SK-N-MC (cell line): ENCODE measurements at regions not wholly inside any gene's neighbourhood (a gene's known extent, or its start where the extent isn't known, plus 50 kb on each side); places are given as distances from the start of the nearest gene placed in this dataset.

Source experiments
- DNase-seq: peaks from one replicate; pipeline ENCODE4 v3.0.0-alpha.2; 2011; ENCODE audit warnings: low read depth, low spot score
- H3K27ac ChIP-seq: fragments of 200-600 bp; sonication (generic); 2 replicates; pipeline ENCODE4 v1.5.1; 2016; ENCODE audit warnings: mixed run types
- H3K36me3 ChIP-seq: fragments of 200-600 bp; sonication (generic); 2 replicates; pipeline ENCODE4 v1.6.1; 2017; ENCODE audit warnings: antibody characterized with exemption, low read length, mixed read lengths; ENCODE audit not compliant: insufficient read depth
- H3K4me3 ChIP-seq: fragments of 200-600 bp; sonication (generic); 2 replicates; pipeline ENCODE4 v1.5.1; 2016
- H3K9ac ChIP-seq: fragments of 200-600 bp; sonication (generic); 2 replicates; pipeline ENCODE4 v1.8.0; 2017; ENCODE audit warnings: mixed run types, mixed read lengths; ENCODE audit not compliant: insufficient read length
- H3K9me3 ChIP-seq: fragments of 200-600 bp; sonication (generic); 2 replicates; pipeline ENCODE4 v1.6.1; 2017; ENCODE audit warnings: low read depth, mild to moderate bottlenecking, antibody characterized with exemption, low read length, moderate library complexity, mixed read lengths
- EZH2 ChIP-seq: fragments of 200-600 bp; sonication (generic); IDR thresholded peaks from one replicate; pipeline ENCODE4 v1.6.1; 2017; ENCODE audit warnings: antibody characterized with exemption
- FOXP2 ChIP-seq: optimal IDR thresholded peaks from 2 replicates; pipeline ENCODE3; 2011; ENCODE audit warnings: mild to moderate bottlenecking, moderate library complexity; ENCODE audit not compliant: insufficient read depth; ENCODE audit errors: extremely low read length, control extremely low read depth
- POLR2AphosphoS5 ChIP-seq: IDR thresholded peaks from 2 replicates; pipeline ENCODE4 v1.6.1; 2012; ENCODE audit warnings: mild to moderate bottlenecking, low read depth, low read length, borderline replicate concordance

- DNase-seq, result no peak
- TF ChIP-seq FOXP2 (no peak), POLR2AphosphoS5 (no peak), EZH2 (no peak)
- Histone ChIP-seq H3K4me3 (no peak overlapping the region), H3K27ac (no peak overlapping the region), H3K9me3 (no peaks in the 10 kb centered on the region), H3K36me3 (no peaks in the 10 kb centered on the region), H3K9ac (no peak overlapping the region)
These were observed 158.4 kb downstream of the RNF152 start for GRCh38 chr18:61734396-61734795.

GRCh38 chr18:61732854-61733253 lies 160.0 kb downstream of the RNF152 start:
- no peak overlapping the region for H3K27ac ChIP-seq
- DNase-seq, result no peak
- H3K9ac ChIP-seq, result no peak overlapping the region
- TF ChIP-seq POLR2AphosphoS5 (no peak), FOXP2 (no peak), EZH2 (no peak)
- no peaks in the 10 kb centered on the region for H3K36me3 ChIP-seq
- no peaks in the 10 kb centered on the region for H3K9me3 ChIP-seq
- no peak overlapping the region for H3K4me3 ChIP-seq

GRCh38 chr18:61731693-61732376 lies 161.0 kb downstream of the RNF152 start:
- no peaks in the 10 kb centered on the region for H3K9me3 ChIP-seq
- no peak for TF ChIP-seq POLR2AphosphoS5
- TF ChIP-seq EZH2, result no peak
- no peak for TF ChIP-seq FOXP2
- no peak overlapping the region for H3K4me3 ChIP-seq
- no peak overlapping the region for H3K27ac ChIP-seq
- H3K36me3 ChIP-seq, result no peaks in the 10 kb centered on the region
- no peak overlapping the region for H3K9ac ChIP-seq
- DNase-seq, result no peak

- no peak for DNase-seq
- TF ChIP-seq FOXP2, result no peak
- TF ChIP-seq EZH2, result no peak
- TF ChIP-seq POLR2AphosphoS5, result no peak
- Histone ChIP-seq H3K4me3 (no peak overlapping the region), H3K27ac (no peak overlapping the region), H3K9ac (no peak overlapping the region), H3K36me3 (no peaks in the 10 kb centered on the region), H3K9me3 (no peaks in the 10 kb centered on the region)
These were observed 161.6 kb downstream of the RNF152 start for GRCh38 chr18:61731178-61731577.

GRCh38 chr18:61729322-61729721 lies 163.5 kb downstream of the RNF152 start:
- TF ChIP-seq POLR2AphosphoS5 (no peak), FOXP2 (no peak), EZH2 (no peak)
- Histone ChIP-seq H3K4me3 (no peak overlapping the region), H3K27ac (no peak overlapping the region), H3K9ac (no peak overlapping the region), H3K9me3 (no peaks in the 10 kb centered on the region), H3K36me3 (no peaks in the 10 kb centered on the region)
- no peak for DNase-seq

GRCh38 chr18:61727241-61728193 lies 165.3 kb downstream of the RNF152 start:
- Histone ChIP-seq H3K9ac (no peak overlapping the region), H3K27ac (no peak overlapping the region), H3K4me3 (no peak overlapping the region), H3K9me3 (no peaks in the 10 kb centered on the region), H3K36me3 (no peaks in the 10 kb centered on the region)
- no peak for TF ChIP-seq FOXP2
- no peak for TF ChIP-seq POLR2AphosphoS5
- TF ChIP-seq EZH2, result no peak
- DNase-seq, result no peak

- H3K36me3 ChIP-seq, result no peaks in the 10 kb centered on the region
These were observed 168.3 kb downstream of the RNF152 start for GRCh38 chr18:61724532-61724931.

GRCh38 chr18:61722247-61722646 lies 170.6 kb downstream of the RNF152 start:
- TF ChIP-seq FOXP2, result no peak
- TF ChIP-seq POLR2AphosphoS5, result no peak
- no peak for TF ChIP-seq EZH2
- Histone ChIP-seq H3K27ac (no peak overlapping the region), H3K36me3 (no peaks in the 10 kb centered on the region), H3K9me3 (no peaks in the 10 kb centered on the region), H3K9ac (no peak overlapping the region), H3K4me3 (no peak overlapping the region)
- DNase-seq, result no peak

More at GRCh38 chr18:61724532-61724931, 168.3 kb downstream of the RNF152 start:
- DNase-seq, result no peak
- H3K9ac ChIP-seq, result no peak overlapping the region
- H3K4me3 ChIP-seq, result no peak overlapping the region
- no peaks in the 10 kb centered on the region for H3K9me3 ChIP-seq
- no peak for TF ChIP-seq EZH2
- TF ChIP-seq FOXP2, result no peak
- TF ChIP-seq POLR2AphosphoS5, result no peak
- no peak overlapping the region for H3K27ac ChIP-seq
